Ascending aorta (tissue), 2 donors: ENCODE measurements at regions not wholly inside any gene's neighbourhood (a gene's known extent, or its start where the extent isn't known, plus 50 kb on each side); places are given as distances from the start of the nearest gene placed in this dataset.

Experiments used
- DNase-seq, 2 donors: peaks; one replicate each; pipeline ENCODE4 v3.0.0-alpha.2; 2019; ENCODE audit warnings: low spot score in 2 of 2
- H3K27ac ChIP-seq, 2 donors: fragments of 200-600 bp; sonication (generic); one replicate each; pipeline ENCODE4 v1.5.1; 2016 to 2017; ENCODE audit warnings: mild to moderate bottlenecking in 1 of 2
- H3K27me3 ChIP-seq: fragments of 200-600 bp; sonication (generic); one replicate; pipeline ENCODE4 v1.5.1; 2017
- H3K36me3 ChIP-seq, 2 donors: fragments of 200-600 bp; sonication (generic); one replicate each; pipeline ENCODE4 v1.5.1; 2016
- H3K4me1 ChIP-seq, 2 donors: fragments of 200-600 bp; sonication (generic); one replicate each; pipeline ENCODE4 v1.5.1; 2016 to 2017; ENCODE audit warnings: mild to moderate bottlenecking in 1 of 2
- H3K4me3 ChIP-seq, 2 donors: fragments of 200-600 bp; sonication (generic); one replicate each; pipeline ENCODE4 v1.5.1; 2016 to 2017; ENCODE audit warnings: mild to moderate bottlenecking in 1 of 2
- H3K9me3 ChIP-seq, 2 donors: fragments of 200-600 bp; sonication (generic); one replicate each; pipeline ENCODE4 v1.5.1; 2016
- CTCF ChIP-seq, 3 experiments: fragments of 200-600 bp in 2 of 3; fragments of 450-650 bp in 1 of 3; sonication (generic) in 2 of 3; IDR thresholded peaks; one replicate each; pipeline ENCODE4 v1.5.1; 2016 to 2019; ENCODE audit warnings: antibody characterized with exemption in 3 of 3, mild to moderate bottlenecking in 1 of 3, moderate library complexity in 1 of 3
- intact Hi-C: fragments of 100-400 bp; cut with DNase I; formaldehyde crosslinking; loops from one replicate; pipeline ENCODE4 v1.15.1; 2023

- Histone ChIP-seq H3K27ac (no peak overlapping the region), H3K36me3 (no peaks in the 10 kb centered on the region), H3K4me1 (no peaks in the 10 kb centered on the region), H3K9me3 (no peaks in the 10 kb centered on the region), H3K27me3 (no peaks in the 10 kb centered on the region), H3K4me3 (no peak overlapping the region)
- intact Hi-C loops, result no loop called here
- no peak for TF ChIP-seq CTCF (IDR thresholded peaks at IDR 0.05)
- no peak for DNase-seq
Measured at GRCh38 chr2:226078666-226079065, 679.2 kb downstream of the NYAP2 start.

- Histone ChIP-seq H3K4me3 (no peak overlapping the region), H3K4me1 (peaks cover 0 to under 1% of the 10 kb centered on the region in 2 donors), H3K27me3 (no peaks in the 10 kb centered on the region), H3K36me3 (no peaks in the 10 kb centered on the region), H3K27ac (no peak overlapping the region), H3K9me3 (no peaks in the 10 kb centered on the region)
- DNase-seq, result no peak
- TF ChIP-seq CTCF (IDR thresholded peaks at IDR 0.05), result no peak
- intact Hi-C loops, result no loop called here
Measured at GRCh38 chr2:226077841-226078240, 678.3 kb downstream of the NYAP2 start.

- no peak overlapping the region for H3K27ac ChIP-seq
- no peak for TF ChIP-seq CTCF (IDR thresholded peaks at IDR 0.05)
- no peaks in the 10 kb centered on the region for H3K9me3 ChIP-seq
- H3K4me3 ChIP-seq, result no peak overlapping the region
- H3K27me3 ChIP-seq, result no peaks in the 10 kb centered on the region
- H3K36me3 ChIP-seq, result no peaks in the 10 kb centered on the region
- no peak for DNase-seq
- intact Hi-C loops, result no loop called here
- peaks cover 0 to 5% of the 10 kb centered on the region in 2 donors for H3K4me1 ChIP-seq
Measured at GRCh38 chr2:226077031-226077430, 677.5 kb downstream of the NYAP2 start.

GRCh38 chr2:226076529-226076928 lies 677.0 kb downstream of the NYAP2 start:
- Histone ChIP-seq H3K4me3 (no peak overlapping the region), H3K9me3 (no peaks in the 10 kb centered on the region), H3K4me1 (peaks cover 0 to 5% of the 10 kb centered on the region in 2 donors), H3K27me3 (no peaks in the 10 kb centered on the region), H3K36me3 (no peaks in the 10 kb centered on the region), H3K27ac (no peak overlapping the region)
- no peak for TF ChIP-seq CTCF (IDR thresholded peaks at IDR 0.05)
- intact Hi-C loops, result no loop called here
- DNase-seq, result no peak

GRCh38 chr2:226074391-226074790 lies 674.9 kb downstream of the NYAP2 start:
- Histone ChIP-seq H3K36me3 (no peaks in the 10 kb centered on the region), H3K9me3 (no peaks in the 10 kb centered on the region), H3K4me1 (peaks cover 0 to 5% of the 10 kb centered on the region in 2 donors), H3K27ac (no peak overlapping the region), H3K27me3 (no peaks in the 10 kb centered on the region), H3K4me3 (no peak overlapping the region)
- intact Hi-C loops, result no loop called here
- DNase-seq, result no peak
- TF ChIP-seq CTCF (IDR thresholded peaks at IDR 0.05), result no peak

GRCh38 chr2:226073496-226074160 lies 674.1 kb downstream of the NYAP2 start:
- intact Hi-C loops, result no loop called here
- peaks cover 0 to 5% of the 10 kb centered on the region in 2 donors for H3K4me1 ChIP-seq
- no peak for TF ChIP-seq CTCF (IDR thresholded peaks at IDR 0.05)
- no peak overlapping the region for H3K4me3 ChIP-seq
- no peak for DNase-seq
- H3K27ac ChIP-seq, result no peak overlapping the region
- H3K9me3 ChIP-seq, result no peaks in the 10 kb centered on the region
- H3K36me3 ChIP-seq, result no peaks in the 10 kb centered on the region
- H3K27me3 ChIP-seq, result no peaks in the 10 kb centered on the region
